GM18498 (cell line): ENCODE measurements at regions not wholly inside any gene's neighbourhood (a gene's known extent, or its start where the extent isn't known, plus 50 kb on each side); places are given as distances from the start of the nearest gene placed in this dataset.

Experiments
- ATAC-seq: cut with Tn5 transposase; IDR thresholded peaks from one replicate; pipeline ENCODE4 v1.9.1; 2021; ENCODE audit warnings: mild to moderate bottlenecking, moderate library complexity; ENCODE audit not compliant: unreplicated experiment

DNA sequence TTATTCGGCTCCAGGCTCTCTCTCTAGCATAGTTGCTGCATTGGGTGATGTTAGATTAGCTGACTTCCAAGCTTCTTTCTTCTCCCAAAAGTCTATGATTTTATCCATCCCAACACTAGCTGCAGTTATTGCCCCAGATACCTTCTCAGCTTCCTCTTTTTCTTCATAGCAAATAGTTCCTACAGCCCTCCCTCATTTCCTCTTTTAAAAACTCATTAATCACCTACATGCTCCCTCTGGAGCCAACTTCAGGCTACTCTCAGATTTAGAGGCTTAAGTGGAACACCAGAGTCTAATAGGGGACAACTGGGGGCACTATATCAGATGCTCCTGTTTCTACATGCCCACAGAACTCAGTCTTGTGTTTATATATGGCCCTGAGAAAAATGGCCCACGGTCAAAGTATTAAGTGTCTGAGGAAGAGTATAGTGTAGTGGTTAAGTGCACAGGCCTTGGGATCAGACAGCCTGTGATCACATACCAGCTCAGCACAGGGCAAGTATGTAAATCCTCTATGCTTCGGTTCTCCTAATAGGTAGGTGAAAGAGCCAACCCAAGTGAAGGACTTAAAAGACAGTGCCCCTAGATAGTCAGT is 241.9 kb upstream of the SLC14A2 start:
- no peak for ATAC-seq

DNA sequence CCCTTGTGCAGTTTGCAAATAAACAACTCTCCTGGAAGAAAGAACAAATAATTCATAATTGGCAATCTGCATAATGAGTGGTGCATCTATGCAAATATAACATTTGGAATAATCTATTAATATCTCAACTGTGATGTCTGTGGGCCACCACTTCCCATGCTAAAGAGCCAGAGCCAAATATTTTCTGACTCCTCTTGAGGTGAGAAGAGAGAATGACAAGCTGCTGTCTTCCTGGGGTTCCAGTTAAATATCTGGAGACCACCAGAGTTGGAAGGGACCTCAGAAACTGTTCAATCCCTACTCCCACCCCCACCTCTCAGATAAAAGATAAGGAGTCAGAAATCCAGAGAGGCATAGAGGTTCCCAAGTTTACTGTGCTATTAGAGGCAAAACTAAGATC is 241.0 kb upstream of the SLC14A2 start:
- no peak for ATAC-seq

DNA sequence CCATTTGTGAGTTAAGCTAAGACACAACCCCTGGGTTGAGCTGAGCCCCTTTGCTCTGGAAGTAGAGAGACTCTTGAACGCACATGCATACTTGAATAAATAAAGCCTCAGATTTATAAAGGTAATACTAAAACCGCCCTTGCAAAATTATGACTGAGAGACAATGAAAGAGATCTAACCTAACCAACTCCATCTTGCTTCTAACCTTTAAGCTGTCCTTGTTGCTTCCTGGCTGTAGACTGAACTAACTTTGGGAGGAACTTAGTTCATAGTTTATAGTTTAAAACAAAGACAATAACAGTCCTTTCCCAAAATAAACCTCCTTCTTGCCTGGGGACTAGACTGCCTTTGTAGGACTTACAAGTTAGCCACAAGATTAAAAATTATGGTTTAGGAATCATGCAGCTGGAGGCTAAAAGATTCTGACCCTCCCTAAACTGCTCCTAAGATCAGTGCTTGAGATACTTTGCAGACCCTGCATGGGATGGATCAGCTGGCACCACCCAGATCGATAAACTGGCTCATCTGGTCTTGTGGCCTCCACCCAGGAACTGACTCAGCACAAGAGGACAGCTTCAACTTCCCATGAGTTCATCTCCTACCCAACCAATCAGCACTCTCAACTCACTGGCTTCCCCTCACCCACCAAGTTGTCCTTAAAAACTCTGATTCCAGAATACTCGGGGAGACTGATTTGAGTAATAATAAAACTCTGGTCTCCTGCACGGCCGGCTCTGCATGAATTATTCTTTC is 240.2 kb upstream of the SLC14A2 start:
- ATAC-seq, result no peak

DNA sequence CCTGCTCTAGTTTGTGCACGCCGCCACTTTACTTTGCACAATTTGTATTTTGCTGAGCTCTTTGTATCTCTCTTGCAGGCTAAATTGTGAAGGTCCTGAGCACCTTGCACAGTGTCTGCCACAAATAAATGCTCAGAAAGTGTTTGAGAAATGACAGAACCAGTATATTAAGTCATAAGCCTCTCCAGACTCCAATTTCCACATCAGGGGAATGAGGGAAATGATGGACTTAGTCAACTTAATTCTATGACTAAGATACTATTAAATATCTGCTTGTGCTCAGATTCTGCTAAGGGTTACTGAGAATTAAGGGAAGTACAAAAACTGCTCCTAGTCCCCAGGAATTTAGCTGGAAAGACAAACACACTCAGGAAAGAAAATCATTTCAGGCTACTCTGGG is 239.1 kb upstream of the SLC14A2 start:
- ATAC-seq, result no peak

DNA sequence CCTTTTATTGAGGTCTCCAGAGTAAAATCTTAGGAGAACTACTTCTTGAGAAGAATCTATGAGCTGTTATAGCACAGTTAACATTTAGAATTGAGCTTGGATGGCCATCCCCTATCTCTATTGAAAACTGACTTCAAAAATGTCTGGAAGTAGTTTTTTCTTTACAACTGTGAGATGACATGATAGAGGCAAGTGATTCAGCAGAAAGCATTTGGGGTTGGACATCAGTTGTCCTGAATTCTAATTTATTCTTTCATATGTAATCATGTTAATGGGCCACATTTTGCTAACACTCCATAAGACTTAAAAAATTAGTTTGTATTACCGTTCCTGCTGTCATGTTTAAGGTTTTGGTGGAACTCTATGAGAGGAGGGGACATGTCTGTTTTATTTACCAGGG is 237.0 kb upstream of the SLC14A2 start:
- ATAC-seq, result no peak

DNA sequence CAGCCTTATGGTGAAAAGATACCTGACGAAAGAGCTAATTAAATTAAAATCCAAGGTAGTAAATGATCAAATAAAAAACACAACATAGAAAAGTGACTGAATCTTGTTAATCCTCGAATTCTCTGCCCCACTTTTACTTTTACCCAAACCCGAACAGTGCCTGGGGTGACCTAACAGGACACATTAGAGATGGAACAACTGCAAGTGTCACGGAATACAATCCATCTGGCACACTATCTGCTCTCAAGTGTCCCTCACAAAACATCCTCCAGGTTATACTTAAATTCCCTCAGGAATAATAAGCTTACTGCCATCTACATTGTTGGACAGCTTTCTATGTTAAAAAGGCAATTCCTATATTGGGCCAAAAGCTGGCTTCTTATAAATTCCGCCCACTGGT is 236.3 kb upstream of the SLC14A2 start:
- no peak for ATAC-seq

DNA sequence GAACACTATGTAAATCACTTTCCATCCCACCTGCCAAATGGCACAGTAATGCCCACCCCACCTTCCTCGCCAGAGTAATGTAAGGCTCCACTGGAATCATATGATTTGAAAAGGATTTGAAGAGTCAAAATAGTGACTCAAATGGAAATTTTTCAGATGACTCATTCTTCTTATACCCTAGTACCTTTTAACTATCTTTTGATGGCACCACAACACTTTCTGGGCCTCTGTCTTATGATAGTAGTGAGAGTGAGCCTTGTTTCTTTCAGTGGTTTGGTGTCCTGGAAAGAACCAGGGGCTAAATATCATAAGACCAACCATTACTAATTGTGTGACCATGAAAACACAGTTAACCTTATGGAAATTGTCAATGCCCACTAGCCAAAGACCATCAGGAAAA is 235.4 kb upstream of the SLC14A2 start:
- ATAC-seq, result no peak

DNA sequence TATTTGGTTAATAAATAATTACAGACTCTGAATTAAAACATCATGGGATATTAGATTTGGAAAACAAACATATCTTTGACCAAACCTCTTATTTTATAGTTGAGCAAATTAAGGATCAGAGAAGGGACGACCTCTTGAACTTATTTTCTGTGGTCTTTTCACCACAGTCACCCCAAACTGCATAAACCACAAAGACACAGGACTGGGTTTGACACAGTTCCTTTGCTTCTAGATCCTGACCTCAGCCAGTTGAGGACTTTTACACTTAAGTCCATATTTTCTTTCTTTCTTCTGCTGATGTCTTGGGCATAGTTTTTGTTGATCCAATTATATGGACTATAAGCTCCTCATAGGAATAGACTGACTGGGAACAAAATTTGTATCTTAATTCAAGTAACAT is 234.0 kb upstream of the SLC14A2 start:
- no peak for ATAC-seq

DNA sequence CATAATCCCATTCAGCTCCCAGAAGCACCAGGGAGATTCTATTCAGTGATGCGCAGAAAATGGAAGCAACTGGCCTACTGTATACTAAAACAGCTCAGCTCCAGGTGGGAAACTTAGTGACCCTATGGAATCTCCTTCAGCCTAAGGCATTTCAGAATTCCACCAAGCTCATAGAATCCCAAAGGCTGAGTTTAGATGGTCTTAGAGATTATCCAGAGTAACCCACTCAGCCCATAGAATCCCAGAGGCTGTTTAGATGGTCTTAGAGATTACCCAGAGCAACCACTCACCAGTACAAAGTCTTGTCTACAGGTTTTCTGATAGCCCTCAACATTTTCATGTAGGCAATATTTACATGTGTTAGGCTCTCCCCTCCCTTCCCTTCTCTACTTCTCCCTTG is 232.0 kb upstream of the SLC14A2 start:
- no peak for ATAC-seq

DNA sequence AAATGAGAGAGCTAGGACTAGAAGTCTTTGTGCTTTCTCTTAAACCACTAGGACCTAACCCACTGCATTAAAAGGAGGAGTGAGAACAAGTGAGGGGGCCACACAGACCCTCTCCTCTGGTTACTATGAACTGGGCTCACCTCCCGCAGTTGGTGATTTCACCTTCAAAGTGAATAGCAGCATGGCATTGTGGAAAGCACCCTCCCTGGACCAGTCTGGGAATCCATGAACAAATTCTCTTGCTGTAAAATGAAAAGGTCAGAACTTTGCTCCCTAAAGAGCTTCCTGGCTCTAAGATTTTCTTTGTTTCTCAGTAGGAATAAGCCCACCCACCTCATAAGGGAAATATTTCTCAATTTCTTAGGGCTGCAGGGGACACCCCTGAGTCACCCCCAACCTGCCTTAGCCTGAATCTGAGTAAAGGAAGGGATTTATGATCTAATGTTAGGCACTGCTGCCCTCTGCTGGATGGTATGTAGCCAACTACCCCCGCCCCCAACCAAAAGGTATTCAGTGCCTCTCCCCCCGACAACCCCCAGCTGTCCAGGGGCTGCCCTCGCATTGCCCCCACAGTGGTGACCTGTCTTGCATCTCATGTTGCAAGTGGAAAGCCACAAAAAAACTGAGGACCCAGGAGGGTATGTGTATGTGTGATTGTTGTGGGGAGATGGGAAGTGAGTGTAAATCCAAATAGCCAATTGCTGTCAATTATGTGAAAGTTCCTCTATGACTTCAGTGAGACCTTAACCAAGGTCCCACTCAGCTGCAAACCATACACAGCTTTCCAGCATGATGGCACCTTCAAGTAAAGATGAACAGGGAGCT is 230.9 kb upstream of the SLC14A2 start:
- peak; percentile 76 for ATAC-seq

DNA sequence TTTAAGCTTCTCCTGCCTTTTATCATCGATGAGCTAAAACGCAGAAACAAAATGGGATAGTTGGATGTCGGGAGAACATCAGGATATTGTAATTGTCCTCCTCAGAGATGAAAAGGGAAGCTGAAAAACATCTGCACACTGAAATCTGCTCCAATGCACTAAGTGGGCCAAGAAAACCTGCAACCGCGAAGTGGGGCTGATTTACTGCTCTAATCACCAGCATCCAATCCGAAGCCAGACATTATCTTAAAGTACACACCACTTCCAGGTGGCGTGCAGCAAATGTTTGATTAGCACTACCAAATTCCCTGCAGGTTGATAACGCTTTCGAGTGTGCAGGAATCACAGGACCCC is 230.3 kb upstream of the SLC14A2 start:
- no peak for ATAC-seq

DNA sequence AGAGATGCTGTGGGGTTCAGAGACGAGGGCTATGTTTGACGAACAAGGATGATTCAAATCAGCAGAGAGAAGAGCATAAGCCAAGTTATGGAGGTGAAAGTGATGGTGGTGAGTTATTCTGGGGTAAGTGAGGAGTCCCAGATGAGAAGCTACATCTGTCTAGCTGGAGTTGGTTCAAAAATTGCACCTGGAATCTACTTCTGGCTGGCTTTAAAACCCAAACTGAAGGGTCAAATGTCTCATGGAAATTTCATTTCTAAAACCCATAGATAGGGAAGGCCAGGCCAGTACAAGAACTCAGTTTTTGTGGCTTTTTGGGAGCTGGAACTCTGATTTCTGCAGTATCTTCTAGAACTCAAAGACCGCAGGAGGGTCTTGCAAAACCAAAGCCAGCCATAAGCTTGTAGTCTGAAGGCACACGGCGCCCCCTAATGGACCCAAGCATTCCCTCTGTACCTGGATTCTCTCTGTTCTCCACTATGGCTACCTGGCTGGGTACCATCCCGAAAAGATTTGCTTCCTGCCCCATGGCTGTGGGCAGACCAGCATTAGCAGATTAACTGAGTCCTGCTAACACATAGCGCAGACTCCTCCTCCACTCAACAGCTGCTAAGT is 229.1 kb upstream of the SLC14A2 start:
- ATAC-seq, result no peak

DNA sequence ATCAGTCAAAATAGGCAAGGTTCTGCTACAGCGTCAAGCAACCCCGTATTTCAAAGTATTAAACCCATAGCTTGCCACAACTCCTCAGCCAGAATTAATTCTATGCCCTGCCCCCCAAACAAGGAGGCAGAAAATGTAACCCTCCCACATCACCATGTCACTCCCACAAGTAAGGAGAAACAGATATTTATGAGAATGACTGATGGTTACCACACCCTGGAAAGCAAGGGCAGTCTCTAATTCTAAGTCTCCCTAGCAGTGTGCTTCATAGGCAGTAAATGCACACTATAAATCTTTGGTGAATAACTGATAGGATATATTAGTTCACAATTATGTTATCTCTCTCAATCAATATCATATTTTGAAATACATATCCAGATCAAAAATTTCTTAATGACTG is 228.0 kb upstream of the SLC14A2 start:
- no peak for ATAC-seq

DNA sequence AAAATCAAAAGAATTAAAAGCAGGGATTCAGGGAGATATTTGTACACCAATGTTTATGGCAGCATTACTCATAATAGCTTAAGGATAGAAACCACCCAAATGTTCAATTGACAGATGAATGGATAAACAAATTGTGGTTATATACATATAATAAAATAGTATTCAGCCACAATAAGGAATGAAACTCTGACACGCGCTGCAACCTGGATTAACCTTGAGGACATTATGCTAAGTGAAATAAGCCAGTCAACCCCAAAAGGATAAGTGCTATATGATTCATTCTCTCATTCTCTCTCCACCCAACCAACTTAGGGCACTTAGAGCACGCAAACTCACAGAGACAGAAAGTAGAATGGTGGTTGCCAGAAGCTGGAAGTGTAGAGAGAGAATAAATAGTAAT is 216.8 kb upstream of the SLC14A2 start:
- no peak for ATAC-seq

DNA sequence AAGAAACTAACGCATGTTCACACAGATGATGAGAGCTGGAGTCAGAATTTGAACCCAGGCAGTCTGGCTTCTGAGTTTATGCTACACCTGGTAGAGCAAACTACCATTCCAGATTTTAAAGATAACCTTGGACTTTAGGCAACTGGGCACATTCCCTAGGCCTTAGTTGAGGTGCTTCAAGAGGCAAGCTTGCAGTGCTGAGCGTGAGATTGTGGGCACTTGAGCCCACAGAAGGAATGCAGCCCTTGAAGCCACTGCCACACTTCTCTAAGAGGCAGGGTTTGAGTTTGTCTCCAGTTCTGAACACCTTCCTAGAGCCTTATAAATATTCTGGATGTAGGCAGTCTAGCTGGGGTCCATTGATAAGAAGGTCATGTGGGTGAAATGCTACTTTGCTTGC is 216.1 kb upstream of the SLC14A2 start:
- no peak for ATAC-seq

DNA sequence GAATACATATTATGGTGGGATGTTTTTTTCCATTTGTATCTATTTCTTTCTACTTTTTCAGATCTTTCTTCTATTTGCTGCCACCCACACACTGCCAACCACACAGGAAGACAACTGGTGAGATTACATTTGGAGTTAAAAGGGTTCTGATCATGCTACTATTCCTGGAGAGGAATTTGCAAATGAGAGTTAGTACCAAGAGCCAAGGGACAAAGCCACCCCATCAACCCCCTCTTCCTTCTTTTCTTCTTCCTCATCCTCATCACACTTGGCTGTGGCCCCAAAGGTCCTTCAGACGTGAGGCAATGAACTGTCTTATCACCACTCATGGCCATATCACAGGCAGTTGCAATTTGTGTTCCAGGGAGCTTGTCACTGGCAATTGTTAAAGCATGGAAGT is 215.6 kb upstream of the SLC14A2 start:
- no peak for ATAC-seq

DNA sequence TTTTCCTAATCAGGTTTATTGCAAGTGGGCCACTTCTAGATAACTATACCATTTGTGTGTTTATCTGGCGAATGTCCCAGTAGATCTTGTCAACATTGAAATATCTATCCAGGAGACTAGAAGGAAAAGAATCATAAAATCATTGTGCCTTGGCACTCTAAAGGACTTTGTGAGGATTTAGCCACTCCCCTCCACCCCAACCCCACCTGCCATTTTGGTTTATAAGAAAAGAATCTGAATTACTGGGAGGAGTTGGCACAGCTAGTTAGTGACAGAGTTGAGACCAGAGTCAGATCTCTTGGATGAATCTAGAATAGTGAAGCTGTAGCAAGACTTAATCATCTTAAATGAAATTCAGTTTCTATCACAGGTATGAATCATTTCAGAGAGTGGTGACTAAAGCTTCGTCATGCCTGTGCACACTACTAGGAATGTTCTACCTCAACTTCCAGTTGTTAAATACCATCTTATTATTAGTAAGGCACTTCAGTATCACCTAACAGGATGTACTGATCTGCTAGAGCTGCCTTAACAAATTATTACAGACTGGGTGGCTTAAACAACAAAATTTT is 212.7 kb upstream of the SLC14A2 start:
- no peak for ATAC-seq

DNA sequence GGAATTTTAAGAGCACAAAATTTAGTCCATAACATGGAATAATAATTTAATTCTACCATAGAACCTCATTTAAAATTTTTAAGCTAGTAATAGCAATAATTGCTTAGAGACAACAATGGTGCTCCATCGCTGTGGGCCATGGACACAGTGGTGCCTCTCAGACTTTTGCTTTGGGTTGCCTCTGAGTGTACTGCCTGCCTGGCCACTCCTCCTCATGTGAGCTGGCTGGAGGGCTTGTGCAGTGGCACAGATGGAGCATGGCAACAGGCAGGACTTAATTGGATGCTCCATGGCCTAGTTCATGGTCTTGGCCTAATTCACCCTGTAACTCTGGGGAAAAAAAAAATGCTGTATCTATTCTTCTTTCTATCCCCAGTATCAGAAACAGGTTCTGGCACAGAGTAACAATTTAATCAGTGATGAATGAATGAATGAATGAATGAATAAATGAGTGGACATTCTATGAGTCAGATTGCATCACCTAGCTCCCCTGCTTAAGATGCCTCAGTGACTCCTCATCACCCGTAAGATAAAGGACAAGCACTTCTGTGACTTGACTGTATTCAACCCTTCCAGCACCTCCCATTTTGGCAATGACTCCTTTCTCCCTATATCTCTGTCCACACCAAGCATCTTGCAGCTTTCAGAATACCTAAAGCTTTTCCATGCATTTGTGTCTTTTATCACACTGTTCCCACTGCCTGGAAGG is 211.8 kb upstream of the SLC14A2 start:
- no peak for ATAC-seq

DNA sequence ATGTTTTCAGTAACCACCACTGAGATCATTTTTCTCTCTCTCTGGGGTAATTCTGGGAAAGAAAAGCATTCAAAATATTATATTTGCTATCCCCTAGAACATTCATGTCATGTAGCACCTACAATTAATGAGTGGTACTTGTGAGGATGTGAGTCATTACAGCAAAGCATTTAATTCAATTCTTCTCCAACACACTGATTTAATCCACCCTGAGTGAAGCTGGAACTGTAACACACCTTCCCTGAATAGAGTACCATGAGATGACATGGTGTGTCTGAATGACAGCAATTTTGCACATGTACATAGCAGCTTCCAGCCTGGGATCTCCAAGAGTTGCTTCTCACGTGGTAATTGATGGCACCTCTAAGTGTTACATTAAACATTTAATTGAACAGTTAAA is 207.1 kb upstream of the SLC14A2 start:
- no peak for ATAC-seq

DNA sequence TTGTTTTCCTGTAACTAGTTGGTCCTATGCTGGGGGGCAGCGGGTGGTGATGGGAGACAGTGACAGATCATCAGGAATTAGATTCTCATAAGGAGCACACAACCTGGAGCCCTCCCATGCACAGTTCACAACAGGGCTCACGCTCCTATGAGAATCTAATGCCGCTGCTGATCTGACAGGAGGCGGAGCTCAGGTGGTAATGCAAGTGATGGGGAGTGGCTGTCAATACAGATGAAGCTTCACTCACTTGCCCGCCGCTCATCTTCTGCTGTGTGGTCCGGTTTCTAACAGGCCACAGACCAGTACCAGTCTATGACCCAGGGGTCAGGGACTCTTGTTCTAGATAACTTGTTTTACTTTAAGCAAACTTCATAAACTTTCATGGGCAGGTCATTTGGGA is 205.3 kb upstream of the SLC14A2 start:
- ATAC-seq, result no peak

DNA sequence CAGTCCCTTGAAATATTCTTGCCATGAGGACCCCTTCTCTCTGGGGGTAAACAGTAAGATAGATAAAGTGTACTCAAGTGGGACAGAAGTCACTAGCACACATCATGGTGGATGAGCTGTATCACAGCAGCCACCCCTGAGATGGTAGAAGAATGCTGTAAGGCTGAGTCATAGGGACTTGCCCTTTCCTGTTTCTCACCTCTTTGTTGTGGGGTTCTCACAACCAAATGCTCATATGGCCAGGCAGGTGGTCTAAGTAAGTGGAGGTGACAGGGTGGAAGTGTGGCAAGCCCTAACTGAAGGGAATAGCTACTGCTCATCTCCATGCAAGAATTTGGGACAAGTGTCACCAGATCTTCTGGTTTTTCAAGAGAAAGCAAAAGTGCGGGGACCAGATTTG is 202.7 kb upstream of the SLC14A2 start:
- ATAC-seq, result no peak
